ENCODE measurements at regions not wholly inside any gene's neighbourhood (a gene's known extent, or its start where the extent isn't known, plus 50 kb on each side); places are given as distances from the start of the nearest gene placed in this dataset.

DNA sequence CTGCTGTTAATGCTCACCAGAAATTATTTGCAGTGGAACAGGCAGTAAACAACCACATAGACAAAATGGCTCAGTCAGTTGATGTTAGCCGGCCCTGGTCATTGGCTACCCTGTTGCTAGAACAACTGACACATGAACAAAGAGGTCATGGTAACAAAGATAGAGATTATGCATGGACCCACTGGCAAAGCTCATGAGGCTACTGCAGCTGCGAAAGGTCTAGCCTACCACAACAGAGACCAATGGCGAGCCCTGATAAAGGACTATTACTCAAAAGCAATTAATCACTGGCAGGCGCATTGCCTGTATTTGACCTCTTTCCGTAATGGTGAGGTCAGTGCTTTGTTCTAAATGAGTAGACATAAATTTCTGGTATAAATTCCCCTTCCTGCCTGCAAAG is 474.2 kb downstream of the DSC3 start:
- Histone ChIP-seq H3K36me3 (replicated peaks in 1 of 2; ENCODE audit: control insufficient read depth in 1 of 2, insufficient read depth in 2 of 2, low read length in 2 of 2) (no peaks in the 10 kb centered on the region), H3K27me3 (ENCODE audit: control insufficient read depth in 1 of 2, insufficient read depth in 2 of 2, low read length in 2 of 2) (no peaks in the 10 kb centered on the region), H3K27ac (ENCODE audit: extremely low read length, insufficient read depth, low read length) (no peak overlapping the region), H2AFZ (ENCODE audit: low read length) (no peak overlapping the region), H3K4me3 (replicated peaks in 1 of 3; ENCODE audit: insufficient read depth in 1 of 3, low read depth in 2 of 3, low read length in 3 of 3) (no peak overlapping the region), H3K9me3 (ENCODE audit: low read length) (no peaks in the 10 kb centered on the region), H3K9ac (ENCODE audit: insufficient read depth, low read depth, low read length) (no peak overlapping the region), H3K4me1 (ENCODE audit: insufficient read depth, low read length) (no peaks in the 10 kb centered on the region), H4K20me1 (ENCODE audit: insufficient read depth, low read length) (no peaks in the 10 kb centered on the region), H3K4me2 (ENCODE audit: low read depth, low read length) (no peak overlapping the region), H3K79me2 (ENCODE audit: insufficient read depth, low read length) (no peaks in the 10 kb centered on the region)
- BruUV-seq (replicated peaks): no TSS peak
- POLR2A ChIA-PET: no interaction called here
- in situ Hi-C loops (cut with HindIII; ENCODE audit: extremely low pct_ligation_motif_present, low pct_unique_long_range_greater_than_20kb) (no loop called here), intact Hi-C loops (cut with micrococcal nuclease; ENCODE audit: unreplicated experiment) (no loop called here)
- 0% methylated on average over 2 of the region's 5 CpGs for WGBS (ENCODE audit: low lambda C conversion rate)
- DNase-seq (ENCODE audit: low spot score): no peak
- CTCF ChIA-PET (ENCODE audit: low intra/inter-chr PET ratio, low total read pairs): no interaction called here
- no peak for ATAC-seq
- FAIRE-seq: no peak
- no peak for TF ChIP-seq RBM39 (IDR thresholded peaks at IDR 0.05; ENCODE audit: low read depth, low read length, poor library complexity, severe bottlenecking)
- TF ChIP-seq KDM6A (CRISPR knock-in tag; IDR thresholded peaks at IDR 0.05; ENCODE audit: low read depth): no peak
- TF ChIP-seq SOX6 (IDR thresholded peaks at IDR 0.05): no peak
- TF ChIP-seq SOX6 (CRISPR knock-in tag; IDR thresholded peaks at IDR 0.05): no peak
- TF ChIP-seq, protein P1, sequence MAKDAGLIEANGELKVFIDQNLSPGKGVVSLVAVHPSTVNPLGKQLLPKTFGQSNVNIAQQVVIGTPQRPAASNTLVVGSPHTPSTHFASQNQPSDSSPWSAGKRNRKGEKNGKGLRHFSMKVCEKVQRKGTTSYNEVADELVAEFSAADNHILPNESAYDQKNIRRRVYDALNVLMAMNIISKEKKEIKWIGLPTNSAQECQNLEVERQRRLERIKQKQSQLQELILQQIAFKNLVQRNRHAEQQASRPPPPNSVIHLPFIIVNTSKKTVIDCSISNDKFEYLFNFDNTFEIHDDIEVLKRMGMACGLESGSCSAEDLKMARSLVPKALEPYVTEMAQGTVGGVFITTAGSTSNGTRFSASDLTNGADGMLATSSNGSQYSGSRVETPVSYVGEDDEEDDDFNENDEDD (CRISPR knock-in tag; IDR thresholded peaks at IDR 0.05; ENCODE audit: borderline replicate concordance): no peak
- no peak for TF ChIP-seq ZNF589 (CRISPR knock-in tag; conservative IDR thresholded peaks at IDR 0.05)
- no peak for TF ChIP-seq ZNF44 (CRISPR knock-in tag; IDR thresholded peaks at IDR 0.05)
- TF ChIP-seq, protein P2, sequence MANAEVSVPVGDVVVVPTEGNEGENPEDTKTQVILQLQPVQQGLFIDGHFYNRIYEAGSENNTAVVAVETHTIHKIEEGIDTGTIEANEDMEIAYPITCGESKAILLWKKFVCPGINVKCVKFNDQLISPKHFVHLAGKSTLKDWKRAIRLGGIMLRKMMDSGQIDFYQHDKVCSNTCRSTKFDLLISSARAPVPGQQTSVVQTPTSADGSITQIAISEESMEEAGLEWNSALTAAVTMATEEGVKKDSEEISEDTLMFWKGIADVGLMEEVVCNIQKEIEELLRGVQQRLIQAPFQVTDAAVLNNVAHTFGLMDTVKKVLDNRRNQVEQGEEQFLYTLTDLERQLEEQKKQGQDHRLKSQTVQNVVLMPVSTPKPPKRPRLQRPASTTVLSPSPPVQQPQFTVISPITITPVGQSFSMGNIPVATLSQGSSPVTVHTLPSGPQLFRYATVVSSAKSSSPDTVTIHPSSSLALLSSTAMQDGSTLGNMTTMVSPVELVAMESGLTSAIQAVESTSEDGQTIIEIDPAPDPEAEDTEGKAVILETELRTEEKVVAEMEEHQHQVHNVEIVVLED (CRISPR knock-in tag; IDR thresholded peaks at IDR 0.05; ENCODE audit: borderline replicate concordance): no peak
- TF ChIP-seq KLF9 (CRISPR knock-in tag; IDR thresholded peaks at IDR 0.05; ENCODE audit: low read depth): no peak
- TF ChIP-seq BHLHE40 (IDR thresholded peaks at IDR 0.05; ENCODE audit: low read length): no peak
- no peak for TF ChIP-seq CENPX (CRISPR knock-in tag; IDR thresholded peaks at IDR 0.05)
- no peak for TF ChIP-seq ARHGAP35 (CRISPR knock-in tag; IDR thresholded peaks at IDR 0.05; ENCODE audit: borderline replicate concordance)
- TF ChIP-seq, protein P3, sequence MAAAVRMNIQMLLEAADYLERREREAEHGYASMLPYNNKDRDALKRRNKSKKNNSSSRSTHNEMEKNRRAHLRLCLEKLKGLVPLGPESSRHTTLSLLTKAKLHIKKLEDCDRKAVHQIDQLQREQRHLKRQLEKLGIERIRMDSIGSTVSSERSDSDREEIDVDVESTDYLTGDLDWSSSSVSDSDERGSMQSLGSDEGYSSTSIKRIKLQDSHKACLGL (CRISPR knock-in tag; IDR thresholded peaks at IDR 0.05): no peak
- TF ChIP-seq, protein P4, sequence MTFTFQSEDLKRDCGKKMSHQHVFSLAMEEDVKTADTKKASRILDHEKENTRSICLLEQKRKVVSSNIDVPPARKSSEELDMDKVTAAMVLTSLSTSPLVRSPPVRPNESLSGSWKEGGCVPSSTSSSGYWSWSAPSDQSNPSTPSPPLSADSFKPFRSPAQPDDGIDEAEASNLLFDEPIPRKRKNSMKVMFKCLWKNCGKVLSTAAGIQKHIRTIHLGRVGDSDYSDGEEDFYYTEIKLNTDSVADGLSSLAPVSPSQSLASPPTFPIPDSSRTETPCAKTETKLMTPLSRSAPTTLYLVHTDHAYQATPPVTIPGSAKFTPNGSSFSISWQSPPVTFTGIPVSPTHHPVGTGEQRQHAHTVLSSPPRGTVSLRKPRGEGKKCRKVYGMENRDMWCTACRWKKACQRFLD (CRISPR knock-in tag; IDR thresholded peaks at IDR 0.05; ENCODE audit: borderline replicate concordance): no peak
- TF ChIP-seq, protein P5, sequence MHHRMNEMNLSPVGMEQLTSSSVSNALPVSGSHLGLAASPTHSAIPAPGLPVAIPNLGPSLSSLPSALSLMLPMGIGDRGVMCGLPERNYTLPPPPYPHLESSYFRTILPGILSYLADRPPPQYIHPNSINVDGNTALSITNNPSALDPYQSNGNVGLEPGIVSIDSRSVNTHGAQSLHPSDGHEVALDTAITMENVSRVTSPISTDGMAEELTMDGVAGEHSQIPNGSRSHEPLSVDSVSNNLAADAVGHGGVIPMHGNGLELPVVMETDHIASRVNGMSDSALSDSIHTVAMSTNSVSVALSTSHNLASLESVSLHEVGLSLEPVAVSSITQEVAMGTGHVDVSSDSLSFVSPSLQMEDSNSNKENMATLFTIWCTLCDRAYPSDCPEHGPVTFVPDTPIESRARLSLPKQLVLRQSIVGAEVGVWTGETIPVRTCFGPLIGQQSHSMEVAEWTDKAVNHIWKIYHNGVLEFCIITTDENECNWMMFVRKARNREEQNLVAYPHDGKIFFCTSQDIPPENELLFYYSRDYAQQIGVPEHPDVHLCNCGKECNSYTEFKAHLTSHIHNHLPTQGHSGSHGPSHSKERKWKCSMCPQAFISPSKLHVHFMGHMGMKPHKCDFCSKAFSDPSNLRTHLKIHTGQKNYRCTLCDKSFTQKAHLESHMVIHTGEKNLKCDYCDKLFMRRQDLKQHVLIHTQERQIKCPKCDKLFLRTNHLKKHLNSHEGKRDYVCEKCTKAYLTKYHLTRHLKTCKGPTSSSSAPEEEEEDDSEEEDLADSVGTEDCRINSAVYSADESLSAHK (CRISPR knock-in tag; IDR thresholded peaks at IDR 0.05; ENCODE audit: borderline replicate concordance): no peak
- TF ChIP-seq ZNF556 (CRISPR knock-in tag; IDR thresholded peaks at IDR 0.05; ENCODE audit: borderline replicate concordance): no peak
- TF ChIP-seq MED1 (CRISPR knock-in tag; IDR thresholded peaks at IDR 0.05): no peak
- no peak for TF ChIP-seq ZSCAN20 (CRISPR knock-in tag; IDR thresholded peaks at IDR 0.05; ENCODE audit: borderline replicate concordance)
- TF ChIP-seq KLF6 (CRISPR knock-in tag; IDR thresholded peaks at IDR 0.05): no peak
